ENCODE measurements at regions not wholly inside any gene's neighbourhood (a gene's known extent, or its start where the extent isn't known, plus 50 kb on each side); places are given as distances from the start of the nearest gene placed in this dataset.
"Not testable (repeated sequence)": the region's sequence is repeated elsewhere in the genome, so short reads cannot be mapped to it uniquely, and the experiment has no call there.

DNA sequence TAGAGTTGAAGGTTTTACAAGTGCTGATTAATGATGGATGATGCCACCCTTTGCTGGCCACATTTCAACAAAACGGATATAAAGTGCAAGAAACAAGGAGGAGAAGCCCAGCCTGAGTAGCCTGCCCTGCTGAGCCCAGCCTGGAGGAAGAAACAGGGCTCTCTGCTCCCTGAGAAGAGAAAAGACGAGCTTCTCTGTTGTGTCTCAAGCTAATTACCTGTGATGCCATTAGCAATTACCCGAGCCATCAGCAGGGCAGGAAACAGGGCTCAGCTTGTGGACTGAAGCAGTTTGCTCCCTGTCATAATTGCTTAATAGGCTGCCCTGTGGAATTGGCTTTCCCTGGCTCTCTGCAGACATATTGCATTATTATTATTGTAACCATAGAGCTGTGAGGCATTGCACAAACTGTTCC, 709.3 kb upstream of the AUTS2 start:
- no peak for DNase-seq
- H3K9me3 ChIP-seq: no peaks in the 10 kb centered on the region

DNA sequence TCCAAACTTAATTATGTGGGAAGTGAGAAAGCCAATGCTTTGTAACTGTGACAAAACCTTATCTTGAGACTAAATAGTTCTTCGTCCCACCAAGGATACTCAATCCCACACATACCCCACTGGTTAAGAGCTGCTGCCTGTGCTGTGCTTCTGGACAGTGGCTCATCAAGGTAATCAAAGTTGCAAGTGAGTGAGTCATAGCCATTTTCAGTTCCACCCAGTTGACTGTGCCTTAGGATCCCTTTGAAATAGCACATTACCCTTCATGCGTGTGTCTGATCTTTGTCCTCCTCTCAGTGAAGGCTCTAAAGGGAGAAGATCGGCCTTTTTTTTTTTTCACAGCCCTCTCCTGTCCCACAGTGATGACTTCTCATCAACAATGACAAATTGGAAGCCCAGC, 706.0 kb upstream of the AUTS2 start:
- H3K4me3 ChIP-seq: no peak overlapping the region
- no peaks in the 10 kb centered on the region for H3K27me3 ChIP-seq
- no peaks in the 10 kb centered on the region for H3K4me1 ChIP-seq
- H3K36me3 ChIP-seq: no peaks in the 10 kb centered on the region
- H3K9ac ChIP-seq (ENCODE audit: low read depth in 2 of 2, low read length in 2 of 2): no peak overlapping the region
- intact Hi-C loops (cut with DNase I): no loop called here
- no peak for DNase-seq
- no peak for TF ChIP-seq CTCF (IDR thresholded peaks at IDR 0.05)
- no peak overlapping the region for H3K27ac ChIP-seq
- no peaks in the 10 kb centered on the region for H3K9me3 ChIP-seq

More for the DNA sequence above, 709.3 kb upstream of the AUTS2 start:
- no peak overlapping the region for H3K4me3 ChIP-seq
- no peaks in the 10 kb centered on the region for H3K27me3 ChIP-seq
- no peaks in the 10 kb centered on the region for H3K4me1 ChIP-seq
- H3K36me3 ChIP-seq: no peaks in the 10 kb centered on the region
- H3K27ac ChIP-seq: no peak overlapping the region
- no peak overlapping the region for H3K9ac ChIP-seq (ENCODE audit: low read depth in 2 of 2, low read length in 2 of 2)
- intact Hi-C loops (cut with DNase I): no loop called here
- no peak for TF ChIP-seq CTCF (IDR thresholded peaks at IDR 0.05)

DNA sequence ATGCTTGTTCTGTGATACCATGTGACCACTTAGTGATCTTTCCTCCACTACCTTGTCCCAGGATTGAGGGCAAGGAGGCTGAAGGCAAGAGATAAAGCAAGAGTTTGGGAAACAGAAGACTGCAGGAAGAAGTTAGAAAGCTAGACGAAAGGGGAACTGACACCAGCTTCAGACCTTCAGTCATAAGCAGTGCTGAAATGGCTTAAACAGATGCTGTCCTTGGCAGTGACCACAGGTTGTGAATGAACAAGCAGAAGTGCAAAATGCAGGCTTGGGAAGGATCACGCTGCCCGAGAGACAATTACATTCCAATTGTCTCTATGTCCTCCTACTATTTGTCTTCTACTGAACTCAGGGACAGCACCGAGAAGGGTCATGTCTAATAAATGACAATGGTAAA, 704.9 kb upstream of the AUTS2 start:
- no peak overlapping the region for H3K9ac ChIP-seq (ENCODE audit: low read depth in 2 of 2, low read length in 2 of 2)
- no peaks in the 10 kb centered on the region for H3K36me3 ChIP-seq
- intact Hi-C loops (cut with DNase I): no loop called here
- no peak for DNase-seq
- no peaks in the 10 kb centered on the region for H3K4me1 ChIP-seq
- no peak overlapping the region for H3K4me3 ChIP-seq
- no peaks in the 10 kb centered on the region for H3K9me3 ChIP-seq
- no peak for TF ChIP-seq CTCF (IDR thresholded peaks at IDR 0.05)
- no peak overlapping the region for H3K27ac ChIP-seq
- H3K27me3 ChIP-seq: no peaks in the 10 kb centered on the region

DNA sequence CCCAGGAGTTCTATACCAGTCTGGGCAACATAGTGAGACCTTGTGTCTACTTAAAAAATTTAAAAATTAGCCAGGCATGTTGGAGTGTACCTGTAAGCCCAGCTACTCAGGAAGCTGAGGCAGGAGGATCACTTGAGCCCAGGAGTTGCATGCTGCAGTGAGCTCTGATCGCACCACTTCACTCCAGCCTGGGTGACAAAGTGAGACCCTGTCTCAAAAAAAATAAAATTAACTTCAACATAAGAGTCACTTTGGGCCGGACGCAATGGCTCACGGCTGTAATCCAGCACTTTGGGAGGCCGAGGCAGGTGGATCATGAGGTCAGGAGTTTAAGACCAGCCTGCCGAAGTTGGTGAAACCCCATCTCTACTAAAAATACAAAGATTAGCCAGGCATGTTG, 699.1 kb upstream of the AUTS2 start:
- H3K4me3 ChIP-seq; H3K27me3 ChIP-seq; H3K36me3 ChIP-seq; H3K27ac ChIP-seq; H3K9ac ChIP-seq (ENCODE audit: low read depth in 2 of 2, low read length in 2 of 2); DNase-seq; H3K9me3 ChIP-seq; H3K4me1 ChIP-seq; intact Hi-C loops (cut with DNase I): not testable (repeated sequence)

GRCh38 chr7:68900096-68900495, 698.2 kb upstream of the AUTS2 start:
- no peak for DNase-seq
- Histone ChIP-seq H3K36me3 (no peaks in the 10 kb centered on the region), H3K27ac (no peak overlapping the region), H3K4me3 (no peak overlapping the region), H3K9ac (ENCODE audit: low read depth in 2 of 2, low read length in 2 of 2) (no peak overlapping the region), H3K9me3 (no peaks in the 10 kb centered on the region), H3K27me3 (no peaks in the 10 kb centered on the region), H3K4me1 (no peaks in the 10 kb centered on the region)
- intact Hi-C loops (cut with DNase I): no loop called here
- no peak for TF ChIP-seq CTCF (IDR thresholded peaks at IDR 0.05)

- Histone ChIP-seq H3K4me3 (no peak overlapping the region), H3K4me1 (no peaks in the 10 kb centered on the region), H3K9ac (ENCODE audit: low read depth in 2 of 2, low read length in 2 of 2) (no peak overlapping the region), H3K9me3 (no peaks in the 10 kb centered on the region), H3K27me3 (no peaks in the 10 kb centered on the region), H3K27ac (no peak overlapping the region), H3K36me3 (no peaks in the 10 kb centered on the region)
- intact Hi-C loops (cut with DNase I): no loop called here
- no peak for DNase-seq
- no peak for TF ChIP-seq CTCF (IDR thresholded peaks at IDR 0.05)
These were observed 693.6 kb upstream of the AUTS2 start for GRCh38 chr7:68904630-68905029.

All from colonic mucosa (tissue), 4 donors.